ENCODE measurements at regions not wholly inside any gene's neighbourhood (a gene's known extent, or its start where the extent isn't known, plus 50 kb on each side); places are given as distances from the start of the nearest gene placed in this dataset.

DNA sequence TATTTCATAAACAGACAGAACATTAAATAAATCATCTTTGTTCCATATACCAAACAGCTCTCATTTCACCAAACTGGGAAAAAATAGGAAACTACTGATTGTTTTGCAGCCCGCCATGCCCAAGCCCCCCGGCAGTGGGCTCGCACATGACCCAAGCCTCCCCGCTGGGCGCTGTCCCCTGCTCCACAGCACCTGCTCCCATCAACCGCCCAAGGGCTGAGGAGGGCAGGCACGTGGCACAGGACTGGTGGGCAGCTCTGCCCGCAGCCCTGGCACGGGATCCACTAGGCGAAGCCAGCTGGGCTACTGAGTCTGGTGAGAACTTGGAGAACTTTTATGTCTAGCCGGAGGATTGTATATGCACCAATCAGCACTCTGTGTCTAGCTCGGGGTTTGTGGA lies 554.8 kb upstream of the CCNG1 start:
- Mint-ChIP-seq H3K9me3 (peaks cover 24 to 32% of the 10 kb centered on the region in 2 experiments), H3K4me1 (peaks cover 5% of the 10 kb centered on the region in 2 experiments), H3K36me3 (ENCODE audit: insufficient read depth in 1 of 3, low read depth in 3 of 3) (peaks cover 7 to 27% (median 11%) of the 10 kb centered on the region in 3 experiments; a peak in 6 of 7 replicates), H3K4me3 (no peak overlapping the region), H3K27ac (no peak overlapping the region), H3K27me3 (ENCODE audit: low read depth) (no peaks in the 10 kb centered on the region)
- H3K9ac ChIP-seq (ENCODE audit: extremely low read depth, insufficient read length, low read length), result no peak overlapping the region
- no peaks in the 10 kb centered on the region for H3K4me1 ChIP-seq (ENCODE audit: insufficient read depth, low read length)
- DNase-seq, result no peak
- TF ChIP-seq, protein P1, sequence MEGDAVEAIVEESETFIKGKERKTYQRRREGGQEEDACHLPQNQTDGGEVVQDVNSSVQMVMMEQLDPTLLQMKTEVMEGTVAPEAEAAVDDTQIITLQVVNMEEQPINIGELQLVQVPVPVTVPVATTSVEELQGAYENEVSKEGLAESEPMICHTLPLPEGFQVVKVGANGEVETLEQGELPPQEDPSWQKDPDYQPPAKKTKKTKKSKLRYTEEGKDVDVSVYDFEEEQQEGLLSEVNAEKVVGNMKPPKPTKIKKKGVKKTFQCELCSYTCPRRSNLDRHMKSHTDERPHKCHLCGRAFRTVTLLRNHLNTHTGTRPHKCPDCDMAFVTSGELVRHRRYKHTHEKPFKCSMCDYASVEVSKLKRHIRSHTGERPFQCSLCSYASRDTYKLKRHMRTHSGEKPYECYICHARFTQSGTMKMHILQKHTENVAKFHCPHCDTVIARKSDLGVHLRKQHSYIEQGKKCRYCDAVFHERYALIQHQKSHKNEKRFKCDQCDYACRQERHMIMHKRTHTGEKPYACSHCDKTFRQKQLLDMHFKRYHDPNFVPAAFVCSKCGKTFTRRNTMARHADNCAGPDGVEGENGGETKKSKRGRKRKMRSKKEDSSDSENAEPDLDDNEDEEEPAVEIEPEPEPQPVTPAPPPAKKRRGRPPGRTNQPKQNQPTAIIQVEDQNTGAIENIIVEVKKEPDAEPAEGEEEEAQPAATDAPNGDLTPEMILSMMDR (conservative IDR thresholded peaks at IDR 0.05), result no peak
- H4K20me1 ChIP-seq (ENCODE audit: control insufficient read depth, insufficient read depth, insufficient read length), result no peaks in the 10 kb centered on the region
- H2BK20ac ChIP-seq (ENCODE audit: low read depth, low read length, poor library complexity, severe bottlenecking), result no peak overlapping the region
- no peak overlapping the region for H2AK5ac ChIP-seq (ENCODE audit: insufficient read length, low read length)
- H4K5ac ChIP-seq (ENCODE audit: insufficient read length, low read depth, low read length), result no peak overlapping the region
- no peak overlapping the region for H3K23ac ChIP-seq (ENCODE audit: insufficient read length, low read depth, low read length)
- H3K79me1 ChIP-seq (ENCODE audit: insufficient read depth, low read depth, low read length, poor library complexity, severe bottlenecking), result no peaks in the 10 kb centered on the region
- H2BK15ac ChIP-seq (ENCODE audit: low read depth, low read length), result no peak overlapping the region
- H2BK12ac ChIP-seq (ENCODE audit: insufficient read length, low read depth, low read length), result no peak overlapping the region
- H3K18ac ChIP-seq (ENCODE audit: insufficient read length, low read depth, low read length), result no peak overlapping the region
- no peak overlapping the region for H3K4ac ChIP-seq (ENCODE audit: low read depth, low read length)
- no peak overlapping the region for H2BK5ac ChIP-seq (ENCODE audit: insufficient read length, low read length)
- H3K79me2 ChIP-seq (ENCODE audit: insufficient read depth, low read length), result no peaks in the 10 kb centered on the region
- H3K27ac ChIP-seq (ENCODE audit: insufficient read length, low read depth, low read length), result no peak overlapping the region
- H2BK120ac ChIP-seq (ENCODE audit: low read depth, low read length, poor library complexity, severe bottlenecking), result no peak overlapping the region
- H3T11ph ChIP-seq (ENCODE audit: low read length), result no peak overlapping the region
- H3K9me3 ChIP-seq (ENCODE audit: control insufficient read depth, low read depth, low read length), result no peaks in the 10 kb centered on the region
- no peak overlapping the region for H3K4me2 ChIP-seq (ENCODE audit: insufficient read depth, insufficient read length, low read length)
- no peak overlapping the region for H3K56ac ChIP-seq (ENCODE audit: insufficient read length, low read depth, low read length)
- H3K23me2 ChIP-seq (ENCODE audit: insufficient read length, low read depth, low read length, poor library complexity, severe bottlenecking), result no peaks in the 10 kb centered on the region
- H2AFZ ChIP-seq (ENCODE audit: low read length), result no peak overlapping the region
- no peaks in the 10 kb centered on the region for H3K27me3 ChIP-seq (ENCODE audit: insufficient read depth, low read length)
- H3K14ac ChIP-seq (ENCODE audit: insufficient read depth, low read length), result no peak overlapping the region
- H4K91ac ChIP-seq (ENCODE audit: insufficient read length, low read depth, low read length), result no peak overlapping the region
- no peak overlapping the region for H4K8ac ChIP-seq (replicated peaks; ENCODE audit: insufficient read length, low read depth, low read length)
- no CpG with 5 or more reads among the region's 12 CpGs for WGBS (ENCODE audit: extremely low coverage, insufficient read length, low lambda C conversion rate)
